NCI-H748 treated with DMSO at 0.1 percent for 48 hours (cell line): ENCODE measurements at regions not wholly inside any gene's neighbourhood (a gene's known extent, or its start where the extent isn't known, plus 50 kb on each side); places are given as distances from the start of the nearest gene placed in this dataset.
"Not testable (repeated sequence)": the region's sequence is repeated elsewhere in the genome, so short reads cannot be mapped to it uniquely, and the experiment has no call there.

Experiments
- DNase-seq: peaks from one replicate; lab custom pipeline; 2025; lab: John Stamatoyannopoulos, UW

- DNase-seq, result peak; percentile 36
Observed at GRCh38 chr21:32940079-32941014, 85.4 kb upstream of the OLIG2 start.

GRCh38 chr21:32941263-32941662 lies 84.5 kb upstream of the OLIG2 start:
- DNase-seq, result no peak

- DNase-seq, result no peak
Observed at GRCh38 chr21:32946654-32947053, 79.1 kb upstream of the OLIG2 start.

GRCh38 chr21:32947736-32948135 lies 78.0 kb upstream of the OLIG2 start:
- no peak for DNase-seq

GRCh38 chr21:32949701-32950100 lies 76.0 kb upstream of the OLIG2 start:
- no peak for DNase-seq

- DNase-seq, result no peak
Observed at GRCh38 chr21:32951041-32951440, 74.7 kb upstream of the OLIG2 start.

- no peak for DNase-seq
Observed at GRCh38 chr21:32954353-32954752, 71.4 kb upstream of the OLIG2 start.

- no peak for DNase-seq
Observed at GRCh38 chr21:32955311-32956060, 70.2 kb upstream of the OLIG2 start.

- no peak for DNase-seq
Observed at GRCh38 chr21:32956061-32956656, 69.6 kb upstream of the OLIG2 start.

- no peak for DNase-seq
Observed at GRCh38 chr21:32957545-32957944, 68.2 kb upstream of the OLIG2 start.

- no peak for DNase-seq
Observed at GRCh38 chr21:32958288-32959002, 67.3 kb upstream of the OLIG2 start.

GRCh38 chr21:32962268-32962667 lies 63.5 kb upstream of the OLIG2 start:
- DNase-seq, result no peak

- DNase-seq, result no peak
Observed at GRCh38 chr21:32965129-32965680, 60.5 kb upstream of the OLIG2 start.

- DNase-seq, result no peak
Observed at GRCh38 chr21:32966120-32966519, 59.6 kb upstream of the OLIG2 start.

- DNase-seq, result not testable (repeated sequence)
Observed at GRCh38 chr21:32968103-32968502, 57.6 kb upstream of the OLIG2 start.

- DNase-seq, result no peak
Observed at GRCh38 chr21:32974653-32975052, 51.1 kb upstream of the OLIG2 start.

- no peak for DNase-seq
Observed at GRCh38 chr21:32975811-32976431, 49.8 kb upstream of the OLIG2 start.
